ENCODE measurements at regions not wholly inside any gene's neighbourhood (a gene's known extent, or its start where the extent isn't known, plus 50 kb on each side); places are given as distances from the start of the nearest gene placed in this dataset.
A peak's percentile ranks its signal among the peaks of the same experiment; 100 is the strongest.

DNA sequence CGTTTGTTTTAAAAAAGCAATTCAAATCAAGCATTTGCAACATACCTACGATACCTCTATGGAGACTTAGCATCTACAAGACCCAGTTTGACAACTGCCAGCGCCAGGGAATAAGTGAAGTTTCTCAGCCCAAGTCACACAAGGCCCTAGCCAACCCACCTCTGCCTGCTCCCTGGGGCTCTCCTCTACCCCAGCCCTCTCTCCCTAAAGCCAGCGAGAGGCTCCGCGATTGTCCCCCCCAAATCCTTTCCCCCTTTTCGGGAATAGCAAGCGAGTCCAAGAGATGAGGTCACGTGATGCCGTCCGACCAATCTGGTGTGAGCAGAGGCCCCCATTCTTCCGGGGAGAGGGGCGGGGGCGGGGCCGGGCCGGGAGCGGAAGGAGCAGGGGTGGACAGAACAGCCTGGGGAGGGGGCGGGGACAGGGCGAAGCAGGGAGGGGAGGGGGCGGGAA lies 102.2 kb upstream of the RAB6C start:
- TF ChIP-seq, protein P1, sequence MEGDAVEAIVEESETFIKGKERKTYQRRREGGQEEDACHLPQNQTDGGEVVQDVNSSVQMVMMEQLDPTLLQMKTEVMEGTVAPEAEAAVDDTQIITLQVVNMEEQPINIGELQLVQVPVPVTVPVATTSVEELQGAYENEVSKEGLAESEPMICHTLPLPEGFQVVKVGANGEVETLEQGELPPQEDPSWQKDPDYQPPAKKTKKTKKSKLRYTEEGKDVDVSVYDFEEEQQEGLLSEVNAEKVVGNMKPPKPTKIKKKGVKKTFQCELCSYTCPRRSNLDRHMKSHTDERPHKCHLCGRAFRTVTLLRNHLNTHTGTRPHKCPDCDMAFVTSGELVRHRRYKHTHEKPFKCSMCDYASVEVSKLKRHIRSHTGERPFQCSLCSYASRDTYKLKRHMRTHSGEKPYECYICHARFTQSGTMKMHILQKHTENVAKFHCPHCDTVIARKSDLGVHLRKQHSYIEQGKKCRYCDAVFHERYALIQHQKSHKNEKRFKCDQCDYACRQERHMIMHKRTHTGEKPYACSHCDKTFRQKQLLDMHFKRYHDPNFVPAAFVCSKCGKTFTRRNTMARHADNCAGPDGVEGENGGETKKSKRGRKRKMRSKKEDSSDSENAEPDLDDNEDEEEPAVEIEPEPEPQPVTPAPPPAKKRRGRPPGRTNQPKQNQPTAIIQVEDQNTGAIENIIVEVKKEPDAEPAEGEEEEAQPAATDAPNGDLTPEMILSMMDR (IDR thresholded peaks at IDR 0.05), result no peak
- peak overlapping the region; percentile 25 for H3K27ac ChIP-seq
- H3K9me3 ChIP-seq, result no peaks in the 10 kb centered on the region
- no peaks in the 10 kb centered on the region for H3K36me3 ChIP-seq
- peak overlapping the region; percentile 63 to 68 for H3K4me3 ChIP-seq (ENCODE audit: low read depth in 1 of 2, low read length in 1 of 2)
- peaks cover 19% of the 10 kb centered on the region for H3K27me3 ChIP-seq
- peaks cover 6 to 7% of the 10 kb centered on the region in 2 experiments for H3K4me1 ChIP-seq (ENCODE audit: control insufficient read depth in 1 of 2, insufficient read depth in 1 of 2, low read depth in 1 of 2, low read length in 1 of 2)

DNA sequence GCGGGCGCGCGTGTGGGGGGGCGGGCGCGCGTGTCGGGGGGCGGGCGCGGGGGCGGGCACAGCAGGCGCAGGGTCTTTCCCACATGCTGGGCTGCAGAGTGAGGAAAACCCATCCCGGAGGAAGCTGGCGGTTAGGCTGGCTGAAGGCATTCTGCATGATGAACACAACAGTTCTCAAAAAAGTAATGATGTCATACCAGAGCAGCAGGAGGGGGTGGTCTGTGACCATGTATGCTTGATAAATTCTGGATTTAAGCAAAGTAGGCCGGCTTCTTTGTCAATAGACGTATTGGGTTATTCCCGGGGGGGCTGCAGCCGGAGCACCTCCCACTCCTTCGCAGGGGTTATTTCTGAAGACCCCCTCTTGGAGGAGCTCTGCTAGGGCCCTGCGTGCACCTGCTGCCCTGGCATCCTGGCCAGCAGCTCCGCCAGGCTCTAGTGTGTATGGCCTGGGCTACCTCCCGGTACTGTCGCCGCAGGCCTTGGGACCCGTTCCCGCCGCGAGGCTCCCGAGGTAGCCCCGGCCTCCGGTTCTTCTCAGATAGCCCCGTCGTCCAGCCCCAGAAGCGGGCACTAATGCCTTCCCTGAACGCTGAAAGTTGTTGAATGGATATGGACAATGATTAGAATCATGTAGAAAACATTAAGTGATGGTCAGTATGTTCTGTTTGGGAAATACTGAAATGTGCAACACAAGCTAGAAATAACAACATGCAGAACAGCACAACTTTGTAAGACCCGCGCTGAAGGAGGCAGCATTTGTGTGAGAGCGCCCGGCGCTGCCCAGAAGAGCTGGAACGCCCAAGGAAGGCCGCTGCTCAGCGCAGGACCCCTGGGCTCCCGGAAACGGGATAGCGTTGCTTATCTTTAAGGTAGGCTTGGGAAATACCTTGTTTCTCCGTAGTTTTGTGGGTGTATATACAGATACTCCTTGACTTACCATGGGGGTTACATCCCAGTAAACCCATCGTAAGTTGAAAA lies 101.4 kb upstream of the RAB6C start:
- H3K9me3 ChIP-seq, result no peaks in the 10 kb centered on the region
- H3K36me3 ChIP-seq, result no peaks in the 10 kb centered on the region
- no peak overlapping the region for H3K27ac ChIP-seq
- peaks cover 19% of the 10 kb centered on the region for H3K27me3 ChIP-seq
- TF ChIP-seq, protein P1 (IDR thresholded peaks at IDR 0.05), result no peak
- peak overlapping the region in 1 of 2 experiments; percentile 23 for H3K4me3 ChIP-seq (ENCODE audit: low read depth in 1 of 2, low read length in 1 of 2)
- peaks cover 6 to 7% of the 10 kb centered on the region in 2 experiments for H3K4me1 ChIP-seq (ENCODE audit: control insufficient read depth in 1 of 2, insufficient read depth in 1 of 2, low read depth in 1 of 2, low read length in 1 of 2)

- peaks cover 6 to 7% of the 10 kb centered on the region in 2 experiments for H3K4me1 ChIP-seq (ENCODE audit: control insufficient read depth in 1 of 2, insufficient read depth in 1 of 2, low read depth in 1 of 2, low read length in 1 of 2)
- TF ChIP-seq, protein P1 (IDR thresholded peaks at IDR 0.05), result no peak
- H3K36me3 ChIP-seq, result no peaks in the 10 kb centered on the region
- peaks cover 19% of the 10 kb centered on the region for H3K27me3 ChIP-seq
- H3K4me3 ChIP-seq (ENCODE audit: low read depth in 1 of 2, low read length in 1 of 2), result no peak overlapping the region
- no peak overlapping the region for H3K27ac ChIP-seq
- no peaks in the 10 kb centered on the region for H3K9me3 ChIP-seq
Measured at GRCh38 chr2:129879614-129880180, 99.8 kb upstream of the RAB6C start.

GRCh38 chr2:129880309-129880708 lies 99.2 kb upstream of the RAB6C start:
- H3K4me1 ChIP-seq (ENCODE audit: control insufficient read depth in 1 of 2, insufficient read depth in 1 of 2, low read depth in 1 of 2, low read length in 1 of 2), result peaks cover 6 to 7% of the 10 kb centered on the region in 2 experiments
- H3K27ac ChIP-seq, result no peak overlapping the region
- no peak overlapping the region for H3K4me3 ChIP-seq (ENCODE audit: low read depth in 1 of 2, low read length in 1 of 2)
- peaks cover 19% of the 10 kb centered on the region for H3K27me3 ChIP-seq
- no peaks in the 10 kb centered on the region for H3K9me3 ChIP-seq
- TF ChIP-seq, protein P1 (IDR thresholded peaks at IDR 0.05), result no peak
- no peaks in the 10 kb centered on the region for H3K36me3 ChIP-seq

DNA sequence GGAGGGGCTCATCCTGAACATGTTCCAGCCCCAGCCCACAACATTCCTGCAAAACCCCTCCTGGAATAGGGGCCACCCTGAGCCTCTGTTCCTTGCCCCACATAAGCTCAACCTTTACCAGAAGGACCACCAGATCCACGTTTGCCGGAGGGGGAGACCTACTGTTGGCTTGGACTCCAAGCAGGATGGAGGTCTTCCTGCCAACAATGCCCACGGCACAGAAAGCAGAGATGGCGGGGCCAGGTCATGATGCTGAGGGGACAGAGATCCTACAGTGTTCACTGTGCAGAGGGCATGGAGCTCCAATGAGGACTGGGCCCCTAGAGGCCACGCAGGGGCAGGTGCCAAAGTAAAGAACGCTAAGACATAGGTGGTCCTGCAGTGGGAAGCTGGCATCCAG lies 98.5 kb upstream of the RAB6C start:
- no peaks in the 10 kb centered on the region for H3K36me3 ChIP-seq
- peaks cover 6 to 7% of the 10 kb centered on the region in 2 experiments for H3K4me1 ChIP-seq (ENCODE audit: control insufficient read depth in 1 of 2, insufficient read depth in 1 of 2, low read depth in 1 of 2, low read length in 1 of 2)
- H3K27ac ChIP-seq, result no peak overlapping the region
- no peak overlapping the region for H3K4me3 ChIP-seq (ENCODE audit: low read depth in 1 of 2, low read length in 1 of 2)
- H3K27me3 ChIP-seq, result peaks cover 19% of the 10 kb centered on the region
- H3K9me3 ChIP-seq, result no peaks in the 10 kb centered on the region
- TF ChIP-seq, protein P1 (IDR thresholded peaks at IDR 0.05), result no peak
